ENCODE measurements at regions not wholly inside any gene's neighbourhood (a gene's known extent, or its start where the extent isn't known, plus 50 kb on each side); places are given as distances from the start of the nearest gene placed in this dataset.
"Not testable (repeated sequence)": the region's sequence is repeated elsewhere in the genome, so short reads cannot be mapped to it uniquely, and the experiment has no call there.

- peak; percentile 40 for DNase-seq
These were observed 232.8 kb upstream of the RASGEF1B start for GRCh38 chr4:81704461-81704860.

GRCh38 chr4:81700189-81700588, 228.5 kb upstream of the RASGEF1B start:
- no peak for DNase-seq

- DNase-seq: no peak
These were observed 227.0 kb upstream of the RASGEF1B start for GRCh38 chr4:81698538-81699296.

GRCh38 chr4:81694176-81694913, 222.6 kb upstream of the RASGEF1B start:
- no peak for DNase-seq

- no peak for DNase-seq
These were observed 219.2 kb upstream of the RASGEF1B start for GRCh38 chr4:81690871-81691270.

GRCh38 chr4:81688085-81688484, 216.4 kb upstream of the RASGEF1B start:
- no peak for DNase-seq

- no peak for DNase-seq
These were observed 215.8 kb upstream of the RASGEF1B start for GRCh38 chr4:81687471-81687870.

- no peak for DNase-seq
These were observed 213.4 kb upstream of the RASGEF1B start for GRCh38 chr4:81685104-81685503.

GRCh38 chr4:81684352-81684751, 212.6 kb upstream of the RASGEF1B start:
- DNase-seq: no peak

- no peak for DNase-seq
These were observed 210.8 kb upstream of the RASGEF1B start for GRCh38 chr4:81682492-81682891.

- DNase-seq: no peak
These were observed 207.6 kb upstream of the RASGEF1B start for GRCh38 chr4:81679315-81679714.

- no peak for DNase-seq
These were observed 207.1 kb upstream of the RASGEF1B start for GRCh38 chr4:81678801-81679200.

GRCh38 chr4:81676537-81676936, 204.8 kb upstream of the RASGEF1B start:
- DNase-seq: peak; percentile 91

GRCh38 chr4:81675791-81676393, 204.2 kb upstream of the RASGEF1B start:
- peak; percentile 34 for DNase-seq

- DNase-seq: no peak
These were observed 202.3 kb upstream of the RASGEF1B start for GRCh38 chr4:81673961-81674360.

- not testable (repeated sequence) for DNase-seq
These were observed 196.6 kb upstream of the RASGEF1B start for GRCh38 chr4:81668328-81668727.

- no peak for DNase-seq
These were observed 195.8 kb upstream of the RASGEF1B start for GRCh38 chr4:81667539-81667938.

- DNase-seq: no peak
These were observed 194.8 kb upstream of the RASGEF1B start for GRCh38 chr4:81666491-81666890.

- DNase-seq: no peak
These were observed 193.9 kb upstream of the RASGEF1B start for GRCh38 chr4:81665649-81666048.

GRCh38 chr4:81665045-81665444, 193.3 kb upstream of the RASGEF1B start:
- no peak for DNase-seq

GRCh38 chr4:81664079-81664478, 192.4 kb upstream of the RASGEF1B start:
- DNase-seq: no peak

- DNase-seq: no peak
These were observed 191.7 kb upstream of the RASGEF1B start for GRCh38 chr4:81663368-81663767.

GRCh38 chr4:81659051-81659450, 187.3 kb upstream of the RASGEF1B start:
- no peak for DNase-seq

GRCh38 chr4:81652069-81652478, 180.4 kb upstream of the RASGEF1B start:
- DNase-seq: no peak
